Caki2 (cell line): ENCODE measurements at regions not wholly inside any gene's neighbourhood (a gene's known extent, or its start where the extent isn't known, plus 50 kb on each side); places are given as distances from the start of the nearest gene placed in this dataset.

Experiments
- DNase-seq: peaks from one replicate; pipeline ENCODE4 v3.0.0-alpha.2; 2015; ENCODE audit warnings: low read depth
- in situ Hi-C: cut with HindIII; loops from 2 replicates; pipeline ENCODE4 v1.10.0; 2016; ENCODE audit warnings: low sequenced_read_pairs, low pct_unique_long_range_greater_than_20kb, mixed read lengths

DNA sequence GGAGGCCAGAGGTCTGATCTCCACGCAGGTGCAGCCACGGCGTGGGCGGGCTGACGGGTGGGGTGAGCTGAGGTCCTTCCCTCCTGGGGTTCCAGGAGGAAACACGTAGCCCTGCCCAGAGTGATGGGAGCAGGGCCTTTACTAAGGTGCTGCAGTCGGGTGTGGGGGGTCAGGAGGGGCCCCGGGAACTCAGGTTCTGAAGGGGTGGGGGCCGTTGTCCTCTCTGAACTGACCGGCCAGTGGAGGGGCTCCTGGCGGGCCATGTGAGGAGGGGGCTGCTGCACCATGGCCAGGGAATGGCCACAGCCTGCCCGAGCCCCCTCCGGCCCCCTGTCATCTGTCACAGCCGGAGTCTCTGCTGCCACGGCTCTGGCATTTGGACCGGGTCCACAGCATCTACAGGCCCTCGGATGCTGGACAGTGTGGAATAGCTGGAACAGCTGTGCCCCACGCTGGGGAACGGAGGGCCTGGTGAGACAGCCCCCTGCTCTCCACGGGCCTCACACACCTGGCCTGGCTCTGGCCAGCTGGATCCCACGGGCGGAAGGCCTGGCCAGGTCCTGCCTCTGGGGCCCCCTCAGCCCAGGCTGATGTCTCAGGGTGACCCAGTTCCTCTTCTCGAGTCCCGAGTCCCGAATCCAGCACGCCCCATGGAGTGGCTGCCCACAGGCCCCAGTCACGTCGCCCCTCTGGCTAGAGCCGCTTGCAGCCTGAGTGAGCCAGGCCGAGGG is 145.6 kb upstream of the GPC1 start:
- in situ Hi-C loops, result no loop called here
- DNase-seq, result no peak

DNA sequence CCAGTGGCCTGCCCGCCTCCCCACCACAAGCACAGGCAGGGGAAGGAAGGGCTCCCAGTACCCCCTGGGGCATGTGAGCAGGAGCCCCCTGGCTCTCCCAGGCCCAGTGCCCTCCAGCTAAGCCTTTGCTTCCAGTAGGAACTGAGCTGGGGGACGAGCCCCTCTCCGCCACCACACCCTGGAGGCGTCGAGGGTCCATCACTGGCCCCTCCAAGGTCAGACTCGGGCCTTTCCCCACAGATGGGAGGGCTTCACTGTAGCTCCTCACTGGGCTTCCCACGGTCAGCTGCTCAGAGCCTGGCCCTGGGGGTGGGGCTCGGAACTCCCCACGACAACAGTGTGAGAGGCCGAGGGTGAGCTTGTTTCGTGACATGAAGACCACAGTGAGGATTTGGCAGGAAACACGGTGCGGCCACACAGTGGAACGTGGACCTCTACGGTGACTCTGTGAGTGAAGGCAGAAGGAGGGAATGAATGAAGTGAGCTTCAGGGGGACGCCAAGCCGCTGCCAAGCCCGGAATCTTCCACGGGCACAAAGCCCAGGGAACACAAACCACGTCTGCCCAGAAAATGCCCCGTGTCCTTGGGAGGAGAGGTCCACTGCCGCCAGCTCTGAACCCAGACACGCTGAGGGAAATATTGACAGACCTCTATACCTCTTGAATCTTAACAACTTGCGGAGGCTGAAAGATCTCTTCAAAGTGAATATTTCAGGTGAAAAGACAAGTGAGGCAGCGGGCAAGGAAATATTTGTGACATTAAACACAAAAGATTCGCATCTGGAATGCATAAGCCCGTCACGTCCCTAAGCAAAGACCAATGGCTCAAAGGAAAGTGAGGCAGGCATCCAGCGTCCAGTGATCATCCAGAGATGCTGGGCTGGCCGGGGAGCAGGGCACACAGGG is 144.8 kb upstream of the GPC1 start:
- in situ Hi-C loops, result no loop called here
- no peak for DNase-seq

DNA sequence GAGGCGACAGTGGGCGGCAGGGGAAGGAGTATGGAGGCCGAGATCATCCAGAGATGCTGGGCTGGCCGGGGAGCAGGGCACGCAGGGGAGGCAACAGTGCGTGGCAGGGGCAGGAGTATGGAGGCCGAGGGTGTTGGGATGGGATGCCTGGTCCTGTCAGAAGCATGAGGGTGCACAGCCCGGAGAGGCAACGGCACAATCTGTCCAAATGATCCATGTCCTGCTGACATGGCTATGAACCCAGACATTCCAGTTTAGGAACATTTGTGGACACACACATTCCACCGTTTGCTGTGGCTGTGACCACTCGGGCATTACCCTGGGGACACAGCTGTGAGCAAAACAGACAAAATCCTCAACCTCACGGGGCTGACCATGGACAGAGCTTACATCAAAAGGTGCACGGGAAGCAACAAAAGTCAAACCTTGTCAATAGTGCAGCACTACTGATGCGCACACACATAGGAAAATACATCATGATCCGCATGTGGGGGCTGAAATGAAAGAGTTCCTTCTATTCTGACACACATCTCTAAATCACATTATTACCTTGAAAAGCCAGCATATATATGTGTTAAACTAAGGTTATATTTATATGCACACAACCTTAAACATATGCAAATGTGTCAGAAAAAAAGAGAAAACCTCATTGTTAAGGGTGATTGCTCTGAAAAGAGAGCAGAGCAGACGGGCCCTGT is 144.0 kb upstream of the GPC1 start:
- in situ Hi-C loops, result no loop called here

DNA sequence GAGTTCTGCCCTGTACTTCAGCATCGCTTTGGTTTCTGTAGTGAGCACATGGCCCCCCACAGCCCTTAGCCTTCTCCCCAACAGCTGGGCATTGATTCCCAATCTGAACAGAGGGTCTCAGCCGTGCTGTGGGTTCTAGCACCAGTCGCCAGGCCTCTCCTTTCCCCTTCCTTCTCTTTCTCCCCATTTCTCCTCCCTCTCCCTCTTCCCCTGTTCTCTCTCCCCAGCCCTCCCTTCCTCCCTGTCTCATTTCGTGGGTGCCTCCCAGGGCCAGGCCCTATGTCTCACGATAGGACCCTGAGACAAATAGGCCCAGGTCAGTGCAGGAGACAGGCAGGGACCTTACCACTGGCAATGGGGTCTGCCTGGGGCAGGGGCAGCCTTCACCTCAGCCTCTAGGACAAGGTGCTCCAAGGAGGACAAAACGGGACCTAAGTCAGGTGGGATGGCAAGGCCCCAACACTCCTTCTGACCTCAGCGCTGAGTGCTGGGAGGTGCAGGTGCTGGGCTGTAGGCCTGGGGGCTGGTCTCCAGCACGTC is 143.4 kb upstream of the GPC1 start:
- DNase-seq, result no peak
- in situ Hi-C loops, result no loop called here

More for the DNA sequence above, 144.0 kb upstream of the GPC1 start:
- no peak for DNase-seq

DNA sequence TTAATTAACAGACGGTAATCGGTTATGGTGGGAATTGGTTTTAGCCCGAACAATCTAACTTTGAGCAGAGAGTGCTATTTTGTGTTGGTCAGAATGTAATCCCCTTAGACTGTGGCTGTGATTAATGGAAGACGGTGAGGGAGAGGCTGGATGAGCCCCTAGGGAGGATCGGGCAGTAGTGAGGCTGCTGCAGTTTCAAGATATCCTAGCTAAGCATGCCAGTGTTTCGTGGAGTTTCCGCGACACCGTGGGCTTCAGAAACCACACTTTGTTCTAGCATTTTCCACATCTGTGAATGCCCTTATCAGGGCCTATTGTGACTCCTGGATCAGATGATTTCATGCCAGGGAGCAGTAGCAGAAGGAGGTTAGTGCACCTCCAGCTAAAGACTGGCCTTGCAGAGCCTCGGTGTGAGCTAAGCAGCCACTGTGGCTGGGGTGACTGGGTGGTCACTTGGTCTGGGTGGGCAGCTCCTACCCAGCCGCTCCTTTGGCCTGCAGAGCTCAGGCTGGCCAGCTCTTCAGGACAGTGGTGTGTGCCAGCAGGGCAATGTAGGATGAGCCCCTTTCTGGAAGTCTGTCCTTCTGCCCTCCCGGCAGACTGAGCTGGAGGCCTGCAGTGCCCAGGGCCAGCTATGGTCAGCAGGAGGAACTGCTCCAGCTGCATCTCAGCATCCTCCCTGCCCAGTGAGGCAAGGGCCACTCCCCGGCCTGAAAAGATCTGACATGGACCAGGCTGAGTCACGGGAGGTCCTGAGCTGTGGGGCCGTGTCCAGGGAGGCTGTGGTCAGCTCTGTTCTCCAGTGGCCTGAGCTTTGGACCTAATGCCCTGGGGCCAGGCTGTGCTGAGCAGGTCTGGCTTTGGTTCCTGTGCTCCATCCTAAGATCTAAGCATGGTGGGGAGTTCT is 142.6 kb upstream of the GPC1 start:
- no peak for DNase-seq

GRCh38 chr2:240293557-240294461 is 141.7 kb upstream of the GPC1 start:
- in situ Hi-C loops, result no loop called here
- no peak for DNase-seq

More for the DNA sequence above, 142.6 kb upstream of the GPC1 start:
- in situ Hi-C loops, result no loop called here

DNA sequence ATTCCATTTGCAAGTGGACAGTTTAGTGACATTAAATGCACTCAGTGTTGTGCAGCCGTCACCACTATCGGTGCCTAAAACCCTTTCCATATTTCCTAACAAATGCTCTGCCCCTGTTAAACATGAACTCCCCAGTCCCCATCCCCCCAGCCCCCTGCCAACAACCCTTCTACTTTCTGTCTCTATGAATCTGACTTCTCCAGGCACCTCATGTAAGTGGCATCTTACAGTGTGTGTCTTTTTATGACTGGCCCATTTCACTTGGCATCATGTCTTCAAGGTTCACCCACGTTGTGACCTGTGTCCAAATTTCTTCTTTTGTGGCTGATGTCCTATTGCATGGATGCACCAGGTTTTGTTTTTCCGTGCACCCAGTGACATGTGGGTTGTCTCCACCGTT is 140.9 kb upstream of the GPC1 start:
- in situ Hi-C loops, result no loop called here
- no peak for DNase-seq

GRCh38 chr2:240295256-240296103 is 140.0 kb upstream of the GPC1 start:
- in situ Hi-C loops, result no loop called here
- DNase-seq, result no peak

DNA sequence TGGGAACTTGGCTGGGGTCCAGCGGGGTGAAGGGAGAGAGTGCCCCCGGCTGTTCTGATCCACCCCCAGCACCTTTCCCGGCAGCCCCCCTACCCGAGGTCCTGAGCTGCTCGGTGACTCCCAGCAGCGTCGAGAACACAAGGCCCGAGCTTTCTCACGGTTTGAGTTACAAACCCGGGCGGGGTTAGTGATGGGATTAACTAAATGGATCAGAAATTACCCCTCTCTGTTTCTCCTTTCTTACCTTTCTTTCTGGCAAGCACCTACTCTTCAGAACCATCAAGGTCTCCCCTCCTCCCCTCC is 139.4 kb upstream of the GPC1 start:
- no peak for DNase-seq
- in situ Hi-C loops, result no loop called here

DNA sequence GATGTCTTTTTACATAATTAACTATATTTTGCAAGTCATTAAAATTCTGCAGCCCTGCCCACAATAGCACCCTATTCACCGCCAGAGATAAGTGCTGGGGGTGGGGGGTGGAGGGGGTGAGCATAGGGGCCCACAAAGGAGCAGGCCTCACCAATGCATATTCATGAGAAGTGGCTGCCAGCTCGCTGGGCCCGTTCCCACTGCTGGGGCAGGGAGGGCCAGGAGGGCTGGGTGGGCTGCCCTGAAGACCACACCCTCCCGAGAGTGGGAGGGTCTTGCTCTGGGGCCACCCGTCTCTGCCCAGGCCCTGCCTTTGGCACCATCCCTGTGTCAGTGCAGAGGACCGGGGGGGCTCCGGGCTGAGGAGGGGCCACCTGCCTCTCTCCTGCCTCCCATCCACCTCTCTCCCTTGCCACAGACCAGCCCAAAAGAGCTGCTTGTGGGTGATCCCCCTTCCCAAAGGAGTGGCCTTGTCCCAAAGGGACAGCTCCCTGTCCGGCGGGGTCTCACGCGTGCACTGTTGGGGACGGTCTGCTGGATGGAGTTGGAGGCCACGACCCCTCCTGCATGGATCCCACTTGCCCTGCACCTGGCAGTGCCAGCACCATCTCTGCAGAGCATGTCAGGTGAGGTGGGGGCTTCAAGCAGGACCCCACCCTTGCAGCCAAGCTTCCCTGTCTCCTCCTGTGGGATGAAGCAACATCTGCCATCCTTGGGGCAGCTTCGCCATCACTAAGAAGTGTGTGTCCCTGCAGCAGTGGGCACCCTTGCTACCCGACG is 138.8 kb upstream of the GPC1 start:
- no peak for DNase-seq
- in situ Hi-C loops, result no loop called here

GRCh38 chr2:240297256-240298116 is 138.0 kb upstream of the GPC1 start:
- in situ Hi-C loops, result no loop called here
- DNase-seq, result no peak

- in situ Hi-C loops, result no loop called here
- DNase-seq, result no peak
Observed at GRCh38 chr2:240298117-240298790, 137.2 kb upstream of the GPC1 start.

DNA sequence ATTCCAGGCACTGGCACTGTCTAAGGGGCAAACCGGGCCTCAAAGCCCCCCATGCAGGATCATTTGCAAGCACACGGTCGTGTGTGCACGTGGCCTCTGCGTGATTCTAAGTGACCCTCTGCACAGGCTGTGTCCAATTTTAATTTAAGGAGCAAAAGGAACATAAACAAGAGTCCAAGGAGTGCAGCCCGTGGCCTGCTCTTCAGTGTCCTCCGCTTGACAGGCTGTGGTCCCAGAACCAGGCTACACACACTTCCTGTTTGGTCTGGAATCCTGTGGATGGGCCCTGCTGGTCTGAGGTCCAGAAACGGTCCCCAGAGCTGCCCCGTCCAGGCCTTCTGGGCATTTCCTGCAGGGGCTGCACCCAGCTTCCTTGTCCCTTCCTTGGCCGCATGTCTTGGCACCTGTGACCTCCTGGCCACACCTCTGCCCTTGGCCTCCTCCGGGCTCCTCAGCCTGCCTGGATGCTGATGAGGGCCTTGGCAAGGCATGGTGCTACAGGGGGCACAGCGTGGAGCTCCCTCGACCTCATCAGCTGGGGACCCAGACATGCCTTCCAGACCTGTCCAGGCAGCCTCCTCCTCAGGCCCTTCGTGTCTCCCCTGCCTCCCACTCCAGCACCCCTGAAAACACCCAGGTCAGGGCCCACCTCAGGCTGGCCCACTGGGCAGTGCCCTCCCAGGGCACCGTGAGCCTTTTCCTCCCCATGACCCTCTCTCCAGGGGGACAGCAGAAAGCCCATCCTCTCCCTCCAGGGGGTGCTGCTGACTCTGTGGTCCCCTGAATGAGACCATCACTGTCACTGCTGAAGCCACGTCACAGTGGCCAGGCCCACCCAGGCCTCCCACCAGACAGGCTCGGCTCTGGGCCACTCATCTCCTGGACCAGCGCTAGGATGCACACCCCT is 136.4 kb upstream of the GPC1 start:
- no peak for DNase-seq
- in situ Hi-C loops, result no loop called here
